ENCODE measurements at regions not wholly inside any gene's neighbourhood (a gene's known extent, or its start where the extent isn't known, plus 50 kb on each side); places are given as distances from the start of the nearest gene placed in this dataset.

DNA sequence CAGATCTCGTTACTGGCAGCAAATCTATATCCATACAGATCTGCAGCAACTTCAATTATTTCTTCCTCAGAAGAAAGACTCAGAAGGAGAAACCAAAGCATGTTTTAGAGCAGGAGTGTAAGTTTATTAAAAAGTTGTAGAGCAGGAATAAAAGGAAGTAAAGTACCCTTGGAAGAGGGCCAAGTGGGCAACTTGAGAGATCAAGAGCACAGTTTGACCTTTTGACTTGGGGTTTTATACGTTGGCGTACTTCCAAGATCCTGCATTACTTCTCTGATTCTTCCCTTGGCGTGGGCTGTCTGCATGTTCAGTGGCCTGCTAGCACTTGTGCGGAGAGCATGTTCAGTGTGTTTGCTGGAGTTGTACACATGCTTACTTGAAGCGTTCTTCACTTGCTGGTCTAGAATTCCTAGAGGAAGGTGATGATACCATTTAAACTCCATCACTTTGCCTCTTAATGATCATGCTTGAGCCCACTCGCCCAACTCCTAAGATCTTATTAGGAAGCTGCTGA, 1114.7 kb upstream of the PABPC4L start:
- Histone ChIP-seq H3K4me1 (no peaks in the 10 kb centered on the region), H3K9me3 (peaks cover 6% of the 10 kb centered on the region), H3K27ac (no peak overlapping the region), H3K36me3 (no peaks in the 10 kb centered on the region), H3K27me3 (no peaks in the 10 kb centered on the region), H3K4me3 (no peak overlapping the region)
- WGBS = 75% methylated on average over 7 of the region's 7 CpGs
- no peak for DNase-seq (ENCODE audit: low spot score in 2 of 2)
- no peak for TF ChIP-seq EP300 (IDR thresholded peaks at IDR 0.05)
- TF ChIP-seq, protein P1, sequence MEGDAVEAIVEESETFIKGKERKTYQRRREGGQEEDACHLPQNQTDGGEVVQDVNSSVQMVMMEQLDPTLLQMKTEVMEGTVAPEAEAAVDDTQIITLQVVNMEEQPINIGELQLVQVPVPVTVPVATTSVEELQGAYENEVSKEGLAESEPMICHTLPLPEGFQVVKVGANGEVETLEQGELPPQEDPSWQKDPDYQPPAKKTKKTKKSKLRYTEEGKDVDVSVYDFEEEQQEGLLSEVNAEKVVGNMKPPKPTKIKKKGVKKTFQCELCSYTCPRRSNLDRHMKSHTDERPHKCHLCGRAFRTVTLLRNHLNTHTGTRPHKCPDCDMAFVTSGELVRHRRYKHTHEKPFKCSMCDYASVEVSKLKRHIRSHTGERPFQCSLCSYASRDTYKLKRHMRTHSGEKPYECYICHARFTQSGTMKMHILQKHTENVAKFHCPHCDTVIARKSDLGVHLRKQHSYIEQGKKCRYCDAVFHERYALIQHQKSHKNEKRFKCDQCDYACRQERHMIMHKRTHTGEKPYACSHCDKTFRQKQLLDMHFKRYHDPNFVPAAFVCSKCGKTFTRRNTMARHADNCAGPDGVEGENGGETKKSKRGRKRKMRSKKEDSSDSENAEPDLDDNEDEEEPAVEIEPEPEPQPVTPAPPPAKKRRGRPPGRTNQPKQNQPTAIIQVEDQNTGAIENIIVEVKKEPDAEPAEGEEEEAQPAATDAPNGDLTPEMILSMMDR (IDR thresholded peaks at IDR 0.05) = no peak
- no peak for TF ChIP-seq POLR2A (IDR thresholded peaks at IDR 0.05)
- TF ChIP-seq POLR2AphosphoS5 (IDR thresholded peaks at IDR 0.05) = no peak

DNA sequence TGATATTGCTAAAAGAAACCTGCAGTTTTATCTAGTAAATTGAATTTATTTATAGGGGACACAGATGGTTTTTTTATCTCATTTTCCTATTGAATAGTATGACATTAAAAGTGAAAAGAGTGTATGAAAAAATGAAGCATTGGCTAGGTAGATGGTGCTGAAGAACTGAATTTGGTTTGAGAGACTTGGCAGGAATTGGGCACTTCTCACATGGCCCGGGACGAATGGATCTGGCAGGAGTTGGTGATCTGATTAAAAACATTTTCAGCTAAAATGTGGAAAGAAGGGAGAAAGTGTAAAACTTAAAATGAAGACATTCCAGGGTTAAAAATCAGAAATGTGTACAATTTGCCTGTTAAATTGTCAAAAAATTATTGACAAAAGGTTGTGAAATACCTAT, 1088.5 kb upstream of the PABPC4L start:
- no peak overlapping the region for H3K4me3 ChIP-seq
- WGBS = 78% methylated on average over 2 of the region's 2 CpGs
- no peaks in the 10 kb centered on the region for H3K4me1 ChIP-seq
- H3K27me3 ChIP-seq = no peaks in the 10 kb centered on the region
- H3K9me3 ChIP-seq = peaks cover 4% of the 10 kb centered on the region
- no peak for DNase-seq (ENCODE audit: low spot score in 2 of 2)
- no peak overlapping the region for H3K27ac ChIP-seq
- TF ChIP-seq POLR2AphosphoS5 (IDR thresholded peaks at IDR 0.05) = no peak
- no peak for TF ChIP-seq POLR2A (IDR thresholded peaks at IDR 0.05)
- TF ChIP-seq, protein P1 (IDR thresholded peaks at IDR 0.05) = no peak
- no peak for TF ChIP-seq EP300 (IDR thresholded peaks at IDR 0.05)
- no peaks in the 10 kb centered on the region for H3K36me3 ChIP-seq

DNA sequence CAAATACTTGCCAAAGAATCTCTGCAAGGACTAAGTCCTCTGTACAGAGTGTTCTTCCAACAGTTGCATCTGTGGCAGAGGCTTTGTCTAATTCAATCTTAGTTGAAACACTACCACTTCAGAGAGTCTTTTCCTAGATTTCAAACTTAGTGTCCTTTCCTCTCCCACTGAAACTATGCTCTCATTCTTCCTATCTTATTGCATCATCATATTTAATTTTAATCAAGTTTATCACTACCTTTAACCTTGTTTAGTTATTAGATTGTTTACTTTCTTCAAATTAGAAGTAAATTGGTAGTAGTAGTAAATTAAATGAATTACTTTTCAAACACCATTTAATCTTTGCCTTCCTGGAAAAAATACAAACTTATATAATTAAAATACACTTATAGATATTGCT, 1082.3 kb upstream of the PABPC4L start:
- DNase-seq (ENCODE audit: low spot score in 2 of 2) = no peak
- no peaks in the 10 kb centered on the region for H3K36me3 ChIP-seq
- H3K27me3 ChIP-seq = no peaks in the 10 kb centered on the region
- no peak overlapping the region for H3K4me3 ChIP-seq
- TF ChIP-seq EP300 (IDR thresholded peaks at IDR 0.05) (no peak), POLR2A (IDR thresholded peaks at IDR 0.05) (no peak), POLR2AphosphoS5 (IDR thresholded peaks at IDR 0.05) (no peak)
- TF ChIP-seq, protein P1 (IDR thresholded peaks at IDR 0.05) = no peak
- no peaks in the 10 kb centered on the region for H3K4me1 ChIP-seq
- H3K27ac ChIP-seq = no peak overlapping the region
- peaks cover 4% of the 10 kb centered on the region for H3K9me3 ChIP-seq

DNA sequence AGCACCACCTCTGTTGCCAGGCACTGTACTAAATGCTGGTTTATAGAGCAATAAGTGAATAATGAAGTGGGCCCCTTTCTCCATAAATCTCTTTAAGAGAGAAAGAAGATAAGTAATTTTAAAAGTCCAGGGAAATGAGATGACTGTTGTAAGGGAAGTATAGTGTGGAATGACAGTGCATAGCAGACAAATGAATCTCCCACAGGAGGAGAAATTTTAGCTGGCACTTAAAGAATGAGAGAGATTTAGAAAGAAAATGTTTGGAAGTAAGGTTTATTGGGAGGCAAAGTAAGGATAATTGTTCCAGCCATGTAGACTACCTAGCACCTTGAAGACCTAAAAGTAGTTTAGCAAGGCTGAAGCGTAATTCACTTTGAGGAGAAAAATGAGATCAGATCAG, 1081.1 kb upstream of the PABPC4L start:
- no peak overlapping the region for H3K4me3 ChIP-seq
- DNase-seq (ENCODE audit: low spot score in 2 of 2) = no peak
- no peak overlapping the region for H3K27ac ChIP-seq
- H3K9me3 ChIP-seq = peaks cover 4% of the 10 kb centered on the region
- 84% methylated on average over 1 of the region's 1 CpG for WGBS
- H3K4me1 ChIP-seq = no peaks in the 10 kb centered on the region
- no peaks in the 10 kb centered on the region for H3K36me3 ChIP-seq
- TF ChIP-seq EP300 (IDR thresholded peaks at IDR 0.05) = no peak
- TF ChIP-seq POLR2A (IDR thresholded peaks at IDR 0.05) = no peak
- TF ChIP-seq, protein P1 (IDR thresholded peaks at IDR 0.05) = no peak
- no peak for TF ChIP-seq POLR2AphosphoS5 (IDR thresholded peaks at IDR 0.05)
- H3K27me3 ChIP-seq = no peaks in the 10 kb centered on the region

DNA sequence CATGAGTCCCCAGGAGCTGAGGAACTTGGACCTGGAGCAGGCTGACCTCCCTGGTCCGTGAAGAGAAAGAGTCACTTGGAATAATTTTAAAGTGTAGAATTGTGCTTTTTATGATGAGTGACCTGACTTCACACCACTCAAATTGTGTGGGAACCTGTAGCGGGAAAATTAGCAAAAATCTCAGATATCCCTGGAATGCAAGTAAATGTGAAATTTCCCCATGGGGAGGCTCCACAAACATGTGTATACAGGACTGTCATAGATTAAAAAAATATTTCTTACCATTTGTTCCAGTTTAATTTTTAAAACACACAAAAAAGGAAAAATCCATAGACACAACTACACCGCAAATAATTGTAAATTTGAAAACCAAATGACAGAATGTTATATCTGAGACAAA, 1079.6 kb upstream of the PABPC4L start:
- Histone ChIP-seq H3K27ac (no peak overlapping the region), H3K4me1 (no peaks in the 10 kb centered on the region), H3K4me3 (no peak overlapping the region), H3K36me3 (no peaks in the 10 kb centered on the region), H3K9me3 (peaks cover 1% of the 10 kb centered on the region), H3K27me3 (no peaks in the 10 kb centered on the region)
- 64% methylated on average over 3 of the region's 3 CpGs for WGBS
- no peak for TF ChIP-seq EP300 (IDR thresholded peaks at IDR 0.05)
- TF ChIP-seq POLR2AphosphoS5 (IDR thresholded peaks at IDR 0.05) = no peak
- TF ChIP-seq POLR2A (IDR thresholded peaks at IDR 0.05) = no peak
- TF ChIP-seq, protein P1 (IDR thresholded peaks at IDR 0.05) = no peak
- DNase-seq (ENCODE audit: low spot score in 2 of 2) = no peak

Data from suprapubic skin (tissue), 4 donors.